ENCODE measurements at regions not wholly inside any gene's neighbourhood (a gene's known extent, or its start where the extent isn't known, plus 50 kb on each side); places are given as distances from the start of the nearest gene placed in this dataset.

DNA sequence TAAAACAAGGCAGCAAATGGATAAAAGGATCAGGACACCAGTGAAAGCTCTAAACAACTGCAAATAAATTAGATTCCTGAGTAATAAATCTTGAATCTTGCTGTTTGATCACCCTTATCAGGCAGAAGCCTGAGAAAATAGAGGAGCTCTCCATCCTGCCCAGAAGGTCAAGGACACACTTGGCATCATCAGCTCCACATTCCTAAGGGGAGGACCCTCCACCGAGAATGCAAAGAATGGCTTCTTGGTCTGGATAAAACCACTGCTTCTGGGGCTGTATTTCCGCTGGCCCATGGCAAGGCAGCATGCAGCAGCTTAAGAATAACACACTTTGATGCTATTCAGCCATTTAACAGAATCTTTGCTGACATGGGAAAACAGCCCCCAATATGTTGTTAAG lies 108.9 kb upstream of the TSC22D2 start:
- TF ChIP-seq EZH2 (IDR thresholded peaks at IDR 0.05; ENCODE audit: insufficient read depth, poor library complexity, severe bottlenecking): no peak
- TF ChIP-seq EZH2phosphoT487 (IDR thresholded peaks at IDR 0.05; ENCODE audit: insufficient read depth, low read depth): no peak
